Mammary epithelial cell (primary cell): ENCODE measurements at regions not wholly inside any gene's neighbourhood (a gene's known extent, or its start where the extent isn't known, plus 50 kb on each side); places are given as distances from the start of the nearest gene placed in this dataset.

Source experiments
- EZH2 ChIP-seq: IDR thresholded peaks from 2 replicates; pipeline ENCODE4 v1.6.1; 2012; ENCODE audit warnings: low read length, inconsistent platforms, borderline replicate concordance
- TF ChIP-seq, protein P1 (sequence below), 2 donors: IDR thresholded peaks in 1 of 2; conservative IDR thresholded peaks in 1 of 2; 2 replicates each; pipeline ENCODE4 v1.5.1; 2011 to 2012; ENCODE audit warnings: inconsistent platforms in 2 of 2, low read length in 2 of 2, mild to moderate bottlenecking in 2 of 2, control low read depth in 1 of 2, low read depth in 1 of 2; ENCODE audit not compliant: insufficient read depth in 1 of 2; ENCODE audit errors: extremely low read depth in 1 of 2

DNA sequence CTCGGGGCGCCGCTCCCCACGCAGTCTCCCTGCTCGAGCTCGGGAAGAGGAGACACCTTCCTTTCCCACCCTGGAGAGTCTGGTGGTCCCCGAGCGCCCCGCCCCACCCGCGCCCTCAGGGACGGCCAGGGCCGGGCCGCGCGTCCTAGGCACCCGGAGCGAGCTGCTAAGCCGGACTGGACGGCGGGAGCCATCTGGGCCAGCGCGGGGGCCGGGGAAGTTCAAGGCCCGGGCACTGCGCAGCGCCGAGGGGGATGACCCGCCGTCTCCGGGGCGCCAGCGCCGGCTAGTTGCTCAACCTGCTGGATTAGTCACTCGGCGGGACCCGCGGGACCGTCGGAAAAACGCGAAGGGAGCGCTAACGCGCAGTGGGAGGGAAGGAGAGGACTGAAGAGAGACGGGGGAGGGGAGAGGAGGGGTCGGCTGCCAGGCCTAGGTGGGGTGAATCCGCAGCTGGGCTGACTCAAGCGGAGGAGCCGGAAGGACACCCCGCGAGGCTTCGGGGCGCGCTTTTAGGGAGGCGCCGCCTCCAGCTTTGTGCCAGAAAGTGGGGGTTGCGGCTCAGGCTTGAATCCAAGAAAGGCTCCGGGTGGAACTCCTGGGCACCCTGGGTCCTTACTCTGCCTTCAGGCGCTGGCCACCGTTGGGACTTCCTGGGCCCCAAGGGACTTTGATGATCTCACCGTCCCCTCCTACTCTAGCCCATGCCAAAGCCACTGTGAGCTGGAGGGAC, 75.7 kb upstream of the FOXP4 start:
- no peak for TF ChIP-seq EZH2
- TF ChIP-seq, protein P1, sequence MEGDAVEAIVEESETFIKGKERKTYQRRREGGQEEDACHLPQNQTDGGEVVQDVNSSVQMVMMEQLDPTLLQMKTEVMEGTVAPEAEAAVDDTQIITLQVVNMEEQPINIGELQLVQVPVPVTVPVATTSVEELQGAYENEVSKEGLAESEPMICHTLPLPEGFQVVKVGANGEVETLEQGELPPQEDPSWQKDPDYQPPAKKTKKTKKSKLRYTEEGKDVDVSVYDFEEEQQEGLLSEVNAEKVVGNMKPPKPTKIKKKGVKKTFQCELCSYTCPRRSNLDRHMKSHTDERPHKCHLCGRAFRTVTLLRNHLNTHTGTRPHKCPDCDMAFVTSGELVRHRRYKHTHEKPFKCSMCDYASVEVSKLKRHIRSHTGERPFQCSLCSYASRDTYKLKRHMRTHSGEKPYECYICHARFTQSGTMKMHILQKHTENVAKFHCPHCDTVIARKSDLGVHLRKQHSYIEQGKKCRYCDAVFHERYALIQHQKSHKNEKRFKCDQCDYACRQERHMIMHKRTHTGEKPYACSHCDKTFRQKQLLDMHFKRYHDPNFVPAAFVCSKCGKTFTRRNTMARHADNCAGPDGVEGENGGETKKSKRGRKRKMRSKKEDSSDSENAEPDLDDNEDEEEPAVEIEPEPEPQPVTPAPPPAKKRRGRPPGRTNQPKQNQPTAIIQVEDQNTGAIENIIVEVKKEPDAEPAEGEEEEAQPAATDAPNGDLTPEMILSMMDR (conservative IDR thresholded peaks at IDR 0.05 in 1 of 2, IDR thresholded peaks at IDR 0.05 in 1 of 2; ENCODE audit: extremely low read depth in 1 of 2, insufficient read depth in 1 of 2, low read depth in 1 of 2, low read length in 2 of 2) = no peak
